Liver (tissue), 8 donors: ENCODE measurements at regions not wholly inside any gene's neighbourhood (a gene's known extent, or its start where the extent isn't known, plus 50 kb on each side); places are given as distances from the start of the nearest gene placed in this dataset.
A peak's percentile ranks its signal among the peaks of the same experiment; 100 is the strongest.

Experiments used
- DNase-seq: peaks from one replicate; pipeline ENCODE4 v3.0.0-alpha.2; 2017; ENCODE audit warnings: low spot score
- H3K27ac ChIP-seq, 2 donors: one replicate each; pipeline ENCODE4 v1.7.0; 2013; ENCODE audit warnings: inconsistent platforms in 2 of 2, low read length in 2 of 2, control low read depth in 1 of 2, low read depth in 1 of 2, mild to moderate bottlenecking in 1 of 2
- H3K27me3 ChIP-seq, 4 donors: one replicate each; pipeline versions ENCODE4 v1.6.1 to v1.7.0; 2013; ENCODE audit warnings: low read length in 3 of 4, inconsistent platforms in 1 of 4, mild to moderate bottlenecking in 1 of 4, moderate library complexity in 1 of 4; ENCODE audit not compliant: control insufficient read depth in 4 of 4, insufficient read depth in 4 of 4
- H3K36me3 ChIP-seq, 4 donors: one replicate each; pipeline versions ENCODE4 v1.6.1 to v1.7.0; 2013; ENCODE audit warnings: low read length in 3 of 4, mild to moderate bottlenecking in 3 of 4, low read depth in 1 of 4, moderate library complexity in 1 of 4; ENCODE audit not compliant: control insufficient read depth in 4 of 4, insufficient read depth in 3 of 4
- H3K4me1 ChIP-seq, 4 donors: one replicate each; pipeline versions ENCODE4 v1.6.1 to v1.7.0; 2013; ENCODE audit warnings: low read length in 3 of 4, mild to moderate bottlenecking in 3 of 4, moderate library complexity in 1 of 4; ENCODE audit not compliant: control insufficient read depth in 4 of 4, insufficient read depth in 4 of 4
- H3K4me3 ChIP-seq, 3 donors: one replicate each; pipeline versions ENCODE4 v1.6.1 to v1.7.0; 2013; ENCODE audit warnings: low read length in 3 of 3, control low read depth in 1 of 3, low read depth in 1 of 3, mild to moderate bottlenecking in 1 of 3
- H3K9ac ChIP-seq, 2 donors: one replicate each; pipeline ENCODE4 v1.7.0; 2013; ENCODE audit warnings: low read length in 2 of 2, mild to moderate bottlenecking in 2 of 2, moderate library complexity in 2 of 2, control low read depth in 1 of 2, low read depth in 1 of 2
- H3K9me3 ChIP-seq, 4 donors: one replicate each; pipeline versions ENCODE4 v1.6.1 to v1.7.0; 2013; ENCODE audit warnings: low read length in 3 of 4; ENCODE audit not compliant: control insufficient read depth in 4 of 4
- CTCF ChIP-seq: fragments of 150-350 bp; IDR thresholded peaks from 2 replicates; pipeline ENCODE4 v1.5.1; 2017; ENCODE audit warnings: improper control_type of control experiment, low read depth, low read length; ENCODE audit not compliant: missing input control
- EGR1 ChIP-seq, 2 donors: IDR thresholded peaks; 2 replicates each; pipeline ENCODE4 v1.6.1; 2016 to 2018; ENCODE audit warnings: antibody characterized with exemption in 2 of 2, low read depth in 2 of 2
- FOXA1 ChIP-seq: IDR thresholded peaks from 2 replicates; pipeline ENCODE4 v1.6.1; 2016; ENCODE audit warnings: antibody characterized with exemption
- FOXA2 ChIP-seq: IDR thresholded peaks from 2 replicates; pipeline ENCODE4 v1.6.1; 2016; ENCODE audit warnings: antibody characterized with exemption
- GABPA ChIP-seq, 2 donors: IDR thresholded peaks in 1 of 2; conservative IDR thresholded peaks in 1 of 2; 2 replicates each; pipeline ENCODE4 v1.6.1; 2016; ENCODE audit warnings: antibody characterized with exemption in 2 of 2, mild to moderate bottlenecking in 1 of 2, moderate library complexity in 1 of 2
- HNF4A ChIP-seq, 2 donors: conservative IDR thresholded peaks; 2 replicates each; pipeline ENCODE4 v1.6.1; 2016; ENCODE audit warnings: antibody characterized with exemption in 2 of 2, mild to moderate bottlenecking in 2 of 2
- HNF4G ChIP-seq: IDR thresholded peaks from 2 replicates; pipeline ENCODE4 v1.6.1; 2016; ENCODE audit warnings: antibody characterized with exemption
- JUND ChIP-seq, 2 donors: IDR thresholded peaks; 2 replicates each; pipeline ENCODE4 v1.6.1; 2016; ENCODE audit warnings: antibody characterized with exemption in 2 of 2
- MAX ChIP-seq: IDR thresholded peaks from 2 replicates; pipeline ENCODE4 v1.6.1; 2016; ENCODE audit warnings: antibody characterized with exemption
- NR2F2 ChIP-seq: IDR thresholded peaks from 2 replicates; pipeline ENCODE4 v1.6.1; 2016; ENCODE audit warnings: antibody characterized with exemption
- RAD21 ChIP-seq, 2 donors: IDR thresholded peaks; 2 replicates each; pipeline ENCODE4 v1.6.1; 2016; ENCODE audit warnings: antibody characterized with exemption in 2 of 2, mild to moderate bottlenecking in 2 of 2
- REST ChIP-seq: IDR thresholded peaks from 2 replicates; pipeline ENCODE4 v1.6.1; 2016; ENCODE audit warnings: antibody characterized with exemption, mild to moderate bottlenecking
- YY1 ChIP-seq: IDR thresholded peaks from 2 replicates; pipeline ENCODE4 v1.6.1; 2016; ENCODE audit warnings: antibody characterized with exemption, mild to moderate bottlenecking
- WGBS: extraction: QIAGEN DNeasy Blood & Tissue Kit; methylation state at CpG from one replicate; pipeline ENCODE4 v1.1.7; 2013; 5-methylcytosine and 5-hydroxymethylcytosine counted together
- TF ChIP-seq, protein P1 (sequence below): IDR thresholded peaks from 2 replicates; pipeline ENCODE4 v1.6.1; 2016; ENCODE audit warnings: antibody characterized with exemption
- donor health status: healthy.
- donor health status: healthy.
- donor health status: healthy.
- donor health status: healthy.
- donor health status: healthy.

GRCh38 chrX:44747969-44748368 is 95.9 kb upstream of the DUSP21 start (continued):
- no peak for TF ChIP-seq YY1
- no peak for TF ChIP-seq REST

- no peaks in the 10 kb centered on the region for H3K9me3 ChIP-seq
- H3K4me1 ChIP-seq: no peaks in the 10 kb centered on the region
- no peak overlapping the region for H3K4me3 ChIP-seq
- no peaks in the 10 kb centered on the region for H3K27me3 ChIP-seq
- H3K36me3 ChIP-seq: no peaks in the 10 kb centered on the region
- no peak overlapping the region for H3K27ac ChIP-seq
- TF ChIP-seq NR2F2: peak; percentile 17
- TF ChIP-seq FOXA1: no peak
- WGBS: 66% methylated on average over 2 of the region's 2 CpGs
- no peak overlapping the region for H3K9ac ChIP-seq
- no peak for DNase-seq
These were observed 96.5 kb upstream of the DUSP21 start for GRCh38 chrX:44747317-44747716.

DNA sequence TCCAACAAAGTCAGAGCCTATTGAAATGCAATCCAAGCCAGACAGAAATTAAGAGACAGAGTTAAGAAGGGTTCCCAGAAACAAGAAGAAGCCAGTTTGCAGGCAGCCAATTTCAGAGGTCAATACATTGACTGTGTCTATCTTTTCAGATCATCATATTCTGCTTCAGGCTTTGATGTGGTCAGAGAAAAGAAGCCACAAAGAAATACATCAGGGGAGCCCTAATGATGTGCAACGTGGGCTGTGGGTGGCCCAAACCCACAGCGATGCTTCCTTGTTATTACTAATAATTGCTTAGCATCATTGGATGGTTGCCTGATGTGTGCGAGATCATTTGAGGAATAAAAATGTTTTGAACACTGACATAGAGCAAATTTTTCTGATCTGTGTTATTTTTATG is 99.0 kb upstream of the DUSP21 start:
- no peak for TF ChIP-seq YY1
- TF ChIP-seq FOXA2: no peak
- TF ChIP-seq, protein P1, sequence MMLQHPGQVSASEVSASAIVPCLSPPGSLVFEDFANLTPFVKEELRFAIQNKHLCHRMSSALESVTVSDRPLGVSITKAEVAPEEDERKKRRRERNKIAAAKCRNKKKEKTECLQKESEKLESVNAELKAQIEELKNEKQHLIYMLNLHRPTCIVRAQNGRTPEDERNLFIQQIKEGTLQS: no peak
- no peak for TF ChIP-seq GABPA (IDR thresholded peaks at IDR 0.05 in 1 of 2, conservative IDR thresholded peaks at IDR 0.05 in 1 of 2)
- no peak for TF ChIP-seq EGR1 (IDR thresholded peaks at IDR 0.05; ENCODE audit: low read depth in 2 of 2)
- TF ChIP-seq RAD21 (IDR thresholded peaks at IDR 0.05): no peak
- no peak for TF ChIP-seq CTCF
- TF ChIP-seq HNF4G: no peak
- no peak for TF ChIP-seq HNF4A (conservative IDR thresholded peaks at IDR 0.05)
- no peak for TF ChIP-seq NR2F2
- TF ChIP-seq JUND (IDR thresholded peaks at IDR 0.05): no peak
- TF ChIP-seq MAX: no peak
- Histone ChIP-seq H3K27ac (no peak overlapping the region), H3K4me1 (no peaks in the 10 kb centered on the region), H3K27me3 (no peaks in the 10 kb centered on the region), H3K9me3 (no peaks in the 10 kb centered on the region), H3K9ac (no peak overlapping the region), H3K36me3 (no peaks in the 10 kb centered on the region), H3K4me3 (no peak overlapping the region)
- 68% methylated on average over 3 of the region's 3 CpGs for WGBS
- DNase-seq: no peak
